DMS79 (cell line): ENCODE measurements at regions not wholly inside any gene's neighbourhood (a gene's known extent, or its start where the extent isn't known, plus 50 kb on each side); places are given as distances from the start of the nearest gene placed in this dataset.

Experiments used
- DNase-seq: peaks from one replicate; lab custom pipeline; 2025; lab: John Stamatoyannopoulos, UW

DNA sequence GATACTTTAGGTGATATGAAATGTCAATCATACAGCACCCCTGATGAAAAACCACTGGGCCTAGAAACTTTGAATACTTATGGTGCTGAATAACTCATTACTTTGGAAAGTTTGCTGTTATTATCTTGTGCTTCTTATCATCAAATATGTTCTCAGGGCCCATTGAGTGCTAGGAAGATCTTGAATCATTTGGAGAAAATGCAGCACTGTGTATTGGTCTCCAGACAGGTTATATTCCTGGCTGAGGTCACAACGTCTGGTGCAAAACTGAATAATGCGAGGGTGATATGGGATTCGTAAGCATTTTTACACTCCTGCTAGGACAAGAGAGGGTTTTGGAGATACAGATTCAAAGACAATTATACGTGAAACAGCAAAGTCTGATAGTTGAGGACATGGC, 249.4 kb upstream of the TNC start:
- no peak for DNase-seq

DNA sequence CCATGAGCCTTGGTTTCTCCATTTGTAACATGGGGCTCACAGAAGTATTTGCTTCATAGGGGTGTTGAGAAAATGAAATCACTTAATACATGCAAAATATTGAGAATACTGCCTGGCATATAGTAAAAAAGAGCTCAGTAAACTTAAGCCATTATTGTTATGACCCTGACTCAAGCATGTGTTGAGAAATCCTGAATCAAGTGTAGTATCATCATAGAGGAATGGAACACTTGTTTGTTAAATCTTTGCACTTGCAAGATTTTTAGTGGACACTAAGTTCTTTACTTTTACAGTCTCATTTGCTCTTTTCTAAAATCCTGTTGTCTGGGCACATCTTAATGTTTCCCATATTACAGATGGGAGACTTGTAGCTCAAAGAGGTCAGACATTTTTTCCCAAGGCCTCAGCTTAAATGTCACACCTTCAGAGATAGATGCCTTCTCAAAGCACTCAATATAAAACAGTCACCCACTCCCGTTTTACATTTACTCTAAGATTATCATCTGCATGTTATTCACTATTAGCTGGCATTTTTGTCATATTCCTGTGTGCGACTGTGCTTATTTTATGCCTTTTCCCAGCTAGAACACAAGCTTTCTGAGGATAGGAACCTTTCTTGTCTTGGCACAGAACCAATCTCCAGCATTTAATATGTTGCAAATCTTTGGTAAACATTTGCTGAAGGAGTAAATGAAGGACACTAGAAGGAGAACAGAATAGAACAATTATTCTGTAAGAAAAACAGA, 250.0 kb upstream of the TNC start:
- no peak for DNase-seq

GRCh38 chr9:115369322-115369957, 251.5 kb upstream of the TNC start:
- DNase-seq = no peak

- no peak for DNase-seq
Observed at GRCh38 chr9:115373000-115373709, 255.2 kb upstream of the TNC start.

GRCh38 chr9:115373710-115374045, 255.7 kb upstream of the TNC start:
- no peak for DNase-seq

DNA sequence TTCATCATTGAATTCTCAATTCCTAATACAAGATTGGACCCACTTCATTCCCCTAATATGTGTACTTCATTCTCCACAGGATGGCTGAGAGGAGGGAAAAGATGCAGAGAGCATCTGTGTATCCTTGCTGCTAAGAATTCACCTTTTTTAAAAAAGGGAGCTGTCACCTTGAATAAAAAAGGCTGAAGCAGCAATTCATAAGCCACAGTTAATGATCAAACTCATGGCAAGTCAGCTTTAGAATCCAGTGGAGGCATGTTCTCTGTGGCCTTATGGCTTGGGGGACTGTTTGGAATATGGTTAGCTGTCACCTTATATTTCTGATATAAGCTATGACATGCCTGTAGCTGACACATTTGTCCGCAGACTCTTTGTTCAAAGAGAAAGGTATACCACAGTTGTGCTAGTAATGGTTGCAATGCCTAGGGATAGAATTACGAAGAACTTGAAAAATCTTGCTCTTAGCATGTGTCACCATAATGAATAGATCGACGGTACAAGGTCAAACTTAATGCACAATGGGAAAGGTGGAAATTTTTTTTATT, 256.8 kb upstream of the TNC start:
- no peak for DNase-seq

DNA sequence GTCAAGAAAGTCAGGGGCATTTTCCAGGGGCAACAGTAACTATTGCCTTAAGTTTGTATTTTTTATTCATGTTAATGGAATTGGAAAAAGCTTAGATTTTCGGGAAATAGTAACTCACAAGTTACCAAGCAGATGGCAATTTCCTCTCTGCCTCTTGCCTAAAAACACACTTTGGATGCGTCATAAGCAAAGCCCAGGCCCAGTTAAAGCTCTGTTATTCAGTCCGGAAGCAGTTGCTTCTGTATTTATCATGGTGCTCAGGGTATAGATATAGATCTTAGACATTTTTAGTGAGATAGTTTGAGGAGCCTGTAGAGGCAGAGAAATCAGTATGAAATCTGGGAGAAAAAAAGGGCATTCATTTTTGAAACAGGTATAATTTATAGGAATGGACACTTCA, 260.3 kb upstream of the TNC start:
- DNase-seq = no peak

DNA sequence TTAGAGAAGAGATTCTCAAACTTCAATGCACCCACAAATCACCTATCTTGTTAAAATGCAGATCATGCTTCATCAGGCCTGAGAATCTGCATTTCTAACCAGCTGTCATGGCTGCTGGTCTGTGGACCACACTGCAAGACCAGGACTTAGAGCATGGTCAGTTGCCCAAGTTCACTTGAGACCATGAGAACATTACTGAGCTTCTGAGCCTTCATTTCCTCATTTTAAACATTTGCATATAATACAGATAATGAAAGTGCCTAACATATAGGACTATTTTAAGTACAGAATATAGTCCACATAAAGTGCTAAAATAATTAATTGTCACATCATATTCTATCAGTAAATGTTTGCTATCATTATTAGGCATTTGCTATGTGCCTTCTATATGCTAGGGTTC, 260.8 kb upstream of the TNC start:
- DNase-seq = no peak

- no peak for DNase-seq
Observed at GRCh38 chr9:115379719-115380118, 261.8 kb upstream of the TNC start.

GRCh38 chr9:115382865-115383264, 264.9 kb upstream of the TNC start:
- no peak for DNase-seq

- no peak for DNase-seq
Observed at GRCh38 chr9:115385383-115386122, 267.6 kb upstream of the TNC start.

DNA sequence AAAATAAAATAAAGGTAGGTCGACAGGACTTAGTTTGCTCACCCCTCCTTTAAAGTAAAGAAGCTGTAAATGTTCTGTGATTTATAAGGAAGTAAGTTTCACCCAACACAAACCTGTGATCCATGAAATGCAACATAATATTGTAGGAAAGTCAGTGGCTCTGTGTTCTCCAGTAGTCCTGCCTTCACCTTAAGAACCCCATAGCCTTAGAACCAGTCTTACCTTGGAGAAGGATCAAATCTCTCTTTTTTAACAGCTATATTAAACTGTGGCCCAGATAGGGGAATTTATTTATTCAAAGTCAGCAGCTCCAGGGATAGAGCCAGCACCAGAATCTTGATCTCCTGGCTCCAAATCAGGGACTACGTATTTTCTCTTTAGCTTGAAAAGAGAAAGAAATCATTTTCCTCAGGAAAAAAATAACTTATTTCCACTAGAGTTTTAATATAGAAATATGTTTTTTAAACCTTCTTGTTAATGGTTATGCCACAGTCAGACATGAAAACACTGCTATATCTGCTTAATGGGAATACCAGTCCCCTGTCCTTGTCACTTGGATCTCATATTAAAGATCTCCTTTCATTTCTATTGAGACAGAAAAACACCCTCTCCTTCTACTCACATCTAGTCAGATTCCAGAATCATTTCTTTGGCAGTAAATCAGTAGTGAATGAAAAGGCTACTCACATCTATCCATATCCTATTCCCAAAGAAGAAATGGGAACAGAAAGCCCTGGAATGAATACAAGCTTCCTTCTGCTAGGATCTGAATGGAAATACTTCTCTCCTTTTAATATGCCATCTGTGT, 269.2 kb upstream of the TNC start:
- no peak for DNase-seq

DNA sequence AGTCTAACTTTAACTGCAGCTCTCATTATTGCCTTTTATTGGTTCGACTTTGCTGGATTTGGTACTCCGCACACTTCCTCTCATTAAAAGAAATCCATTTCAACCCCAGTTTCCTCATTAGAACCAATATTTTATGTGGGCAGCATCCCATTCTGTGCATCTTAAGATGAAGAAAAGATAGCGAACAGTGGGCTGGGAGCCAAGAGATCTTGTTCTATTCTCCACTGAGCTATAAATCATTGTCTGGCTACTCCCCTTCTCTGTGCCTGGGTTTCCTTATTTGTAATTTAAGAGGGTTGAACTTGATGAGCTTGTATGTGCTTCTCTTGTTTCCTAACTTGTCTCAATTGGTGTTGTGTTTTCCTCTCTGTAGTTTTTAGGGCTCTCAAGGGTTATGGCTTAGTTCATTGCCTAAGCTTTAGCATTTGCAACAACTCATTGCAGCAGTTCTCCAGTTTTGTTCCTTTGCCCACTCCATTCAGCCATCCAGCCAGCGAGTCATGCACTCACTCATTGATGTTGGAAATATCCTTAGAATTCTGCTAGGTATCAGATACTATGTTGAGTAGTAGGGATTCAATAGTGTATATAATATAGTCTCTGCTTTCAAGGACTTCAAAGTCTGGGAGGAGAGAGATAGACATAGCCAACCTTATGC, 273.3 kb upstream of the TNC start:
- no peak for DNase-seq

DNA sequence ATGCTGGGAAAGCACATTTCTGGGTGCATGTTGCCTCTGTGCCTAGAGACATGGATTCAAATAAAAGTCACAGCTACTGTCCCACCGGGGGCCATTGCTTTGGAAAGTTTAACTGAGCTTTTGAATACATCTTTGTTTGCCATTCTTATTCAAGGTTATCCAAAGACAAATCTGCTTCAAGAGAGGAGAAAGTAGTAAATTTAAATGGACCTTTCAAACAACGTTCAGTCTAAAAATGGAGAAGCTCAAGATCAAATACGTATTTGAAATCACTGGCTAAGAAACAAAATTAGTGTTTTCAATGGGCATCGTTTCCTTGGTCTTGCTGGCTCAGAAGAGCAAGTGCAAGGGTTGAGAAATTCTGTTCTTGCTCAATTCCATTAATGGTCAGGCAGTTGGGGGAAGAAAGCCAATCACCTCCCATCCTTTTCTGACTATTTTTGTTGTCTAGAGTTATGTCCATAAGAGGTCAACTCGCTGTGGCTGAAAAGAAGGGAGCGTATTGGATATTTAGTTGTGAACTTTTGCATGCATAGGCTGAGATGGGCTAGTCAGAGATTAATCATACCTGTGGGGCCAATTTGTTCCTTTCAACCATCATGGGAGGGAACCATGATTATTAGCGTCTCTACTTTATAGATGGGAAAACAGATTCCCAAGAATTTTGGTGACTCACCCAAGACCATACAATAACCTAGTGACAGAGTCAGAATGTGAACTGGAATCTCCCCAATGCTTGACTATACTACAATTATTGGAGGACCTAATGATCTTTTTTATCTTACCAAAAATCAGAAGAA, 276.2 kb upstream of the TNC start:
- DNase-seq = no peak

DNA sequence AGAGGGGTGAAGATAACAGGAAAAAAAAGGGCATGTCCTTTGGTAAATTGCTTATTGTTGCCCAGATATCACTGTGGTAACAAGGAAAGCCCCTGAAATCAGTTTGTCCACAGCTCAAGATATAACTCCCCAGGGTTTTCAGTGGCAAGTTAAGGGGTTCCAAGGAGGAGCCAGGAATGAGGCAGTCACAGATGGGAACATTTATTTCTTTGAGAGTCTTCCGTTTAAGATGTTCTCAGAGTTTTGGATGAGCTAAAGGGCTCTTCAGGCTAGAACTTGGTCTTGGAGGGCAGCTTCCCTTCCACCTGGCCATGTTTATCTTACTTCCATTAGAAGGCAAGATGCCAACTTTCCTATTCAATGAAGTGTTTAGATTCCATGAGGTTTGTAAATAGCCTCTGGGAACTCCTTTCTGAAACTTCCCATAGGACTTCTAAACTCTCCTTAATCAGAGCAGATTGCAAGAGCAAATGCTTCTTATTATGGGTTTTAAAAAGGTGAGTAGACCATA, 277.6 kb upstream of the TNC start:
- peak; percentile 30 for DNase-seq

DNA sequence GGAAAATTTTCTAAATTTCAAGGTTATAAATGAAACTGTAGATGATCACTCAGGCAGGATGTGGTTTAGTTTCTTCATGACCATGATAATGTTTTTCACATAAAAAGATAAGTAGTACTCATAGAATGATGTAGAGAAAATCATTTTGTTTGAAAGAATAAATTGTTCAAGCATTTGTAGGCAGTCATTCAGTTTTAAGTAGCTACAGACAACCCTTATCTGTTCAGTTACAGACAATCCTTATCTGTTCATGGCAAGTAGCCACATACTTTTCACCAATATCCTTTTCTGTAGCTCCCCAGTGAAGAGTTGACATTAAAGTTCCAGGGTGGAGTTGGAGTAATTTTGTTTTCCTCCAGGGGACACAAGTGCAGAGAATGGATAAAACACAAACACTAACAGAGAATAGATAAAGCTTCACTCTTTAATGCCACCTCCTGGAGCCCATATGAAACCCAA, 278.1 kb upstream of the TNC start:
- no peak for DNase-seq

- no peak for DNase-seq
Observed at GRCh38 chr9:115397591-115398312, 279.8 kb upstream of the TNC start.

GRCh38 chr9:115398313-115398650, 280.3 kb upstream of the TNC start:
- DNase-seq = no peak

DNA sequence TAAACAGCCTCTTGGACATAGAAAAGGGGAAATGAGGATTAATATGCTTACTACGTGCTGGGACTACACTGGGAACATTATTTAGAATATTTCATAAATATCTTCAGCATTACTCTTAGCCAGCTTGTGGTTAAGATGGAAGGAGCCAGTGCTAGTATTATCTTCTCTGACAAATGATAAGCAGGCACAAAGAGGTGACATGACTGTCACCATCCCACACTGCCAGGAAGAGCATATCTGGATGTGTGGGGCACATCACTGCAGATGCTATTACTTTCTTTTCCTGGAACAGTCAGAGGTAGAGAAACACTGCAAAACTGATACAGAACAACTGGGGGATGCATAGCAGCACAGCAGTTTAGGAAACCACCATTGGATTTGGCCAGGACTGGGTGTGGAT, 281.0 kb upstream of the TNC start:
- DNase-seq = no peak
